DMS53 (cell line): ENCODE measurements at regions not wholly inside any gene's neighbourhood (a gene's known extent, or its start where the extent isn't known, plus 50 kb on each side); places are given as distances from the start of the nearest gene placed in this dataset.

Source experiments
- DNase-seq: peaks from one replicate; lab custom pipeline; 2025; lab: John Stamatoyannopoulos, UW

- no peak for DNase-seq
Measured at GRCh38 chrX:66328950-66329596, 165.0 kb downstream of the HEPH start.

GRCh38 chrX:66360894-66361293, 196.8 kb downstream of the HEPH start:
- no peak for DNase-seq

- no peak for DNase-seq
Measured at GRCh38 chrX:66384722-66385121, 220.7 kb downstream of the HEPH start.

GRCh38 chrX:66399273-66399672, 235.2 kb downstream of the HEPH start:
- no peak for DNase-seq

GRCh38 chrX:66402165-66402564, 236.7 kb downstream of the EDA2R start:
- DNase-seq, result no peak

GRCh38 chrX:66408507-66408906, 230.4 kb downstream of the EDA2R start:
- peak; percentile 37 for DNase-seq

- DNase-seq, result no peak
Measured at GRCh38 chrX:66410806-66411205, 228.1 kb downstream of the EDA2R start.
